SK-N-SH treated with all-trans-retinoic acid at 6 μM for 48 hours (cell line): ENCODE measurements at regions not wholly inside any gene's neighbourhood (a gene's known extent, or its start where the extent isn't known, plus 50 kb on each side); places are given as distances from the start of the nearest gene placed in this dataset.

Experiments
- ATAC-seq: fragments of 200-7000 bp; cut with Tn5 transposase; 3 replicates; pipeline ENCODE4 v1.9.1; 2020; ENCODE audit warnings: mild to moderate bottlenecking, moderate library complexity
- ARNTL ChIP-seq: fragments of 450-650 bp; formaldehyde crosslinking; IDR thresholded peaks from 2 replicates; pipeline ENCODE4 v1.5.0; 2020; ENCODE audit warnings: low read depth, mild to moderate bottlenecking, moderate library complexity, borderline replicate concordance
- BACH2 ChIP-seq: fragments of 250-450 bp; sonication (Bioruptor Pico); IDR thresholded peaks from 2 replicates; pipeline ENCODE4 v1.9.0; 2021; ENCODE audit warnings: mild to moderate bottlenecking, borderline replicate concordance
- CREB5 ChIP-seq: fragments of 250-450 bp; sonication (Bioruptor Pico); IDR thresholded peaks from 2 replicates; pipeline ENCODE4 v1.5.1; 2020; ENCODE audit warnings: low read depth, mild to moderate bottlenecking, moderate library complexity
- CSDC2 ChIP-seq: fragments of 250-450 bp; sonication (Bioruptor Pico); IDR thresholded peaks from 2 replicates; pipeline ENCODE4 v1.5.0; 2020; ENCODE audit warnings: mild to moderate bottlenecking, moderate library complexity
- ESRRG ChIP-seq: fragments of 250-450 bp; sonication (Bioruptor Pico); IDR thresholded peaks from 2 replicates; pipeline ENCODE4 v1.6.1; 2021; ENCODE audit warnings: mild to moderate bottlenecking
- GLIS3 ChIP-seq: fragments of 250-450 bp; sonication (Bioruptor Pico); IDR thresholded peaks from 2 replicates; pipeline ENCODE4 v1.5.0; 2020; ENCODE audit warnings: mild to moderate bottlenecking, moderate library complexity
- ISL1 ChIP-seq: fragments of 250-450 bp; sonication (Bioruptor Pico); IDR thresholded peaks from 2 replicates; pipeline ENCODE4 v2.1.2; 2022; ENCODE audit warnings: mild to moderate bottlenecking, moderate library complexity
- OSR1 ChIP-seq: fragments of 250-450 bp; sonication (Bioruptor Pico); IDR thresholded peaks from 2 replicates; pipeline ENCODE4 v1.8.0; 2022; ENCODE audit warnings: moderate library complexity, mild to moderate bottlenecking, inconsistent platforms
- PPARA ChIP-seq: fragments of 250-450 bp; sonication (Bioruptor Pico); IDR thresholded peaks from 2 replicates; pipeline ENCODE4 v1.5.0; 2020; ENCODE audit warnings: mild to moderate bottlenecking, borderline replicate concordance
- RARB ChIP-seq: fragments of 250-450 bp; sonication (Bioruptor Pico); IDR thresholded peaks from 2 replicates; pipeline ENCODE4 v1.8.0; 2021; ENCODE audit warnings: mild to moderate bottlenecking, moderate library complexity
- SNAI2 ChIP-seq: fragments of 250-450 bp; sonication (Bioruptor Pico); IDR thresholded peaks from 2 replicates; pipeline ENCODE4 v1.5.0; 2020; ENCODE audit warnings: mild to moderate bottlenecking, moderate library complexity
- TOX ChIP-seq: fragments of 250-450 bp; sonication (Bioruptor Pico); IDR thresholded peaks from 2 replicates; pipeline ENCODE4 v1.8.0; 2021; ENCODE audit warnings: mild to moderate bottlenecking, moderate library complexity, borderline replicate concordance
- ZC3H10 ChIP-seq: fragments of 250-450 bp; sonication (Bioruptor Pico); IDR thresholded peaks from 2 replicates; pipeline ENCODE4 v1.5.1; 2021; ENCODE audit warnings: mild to moderate bottlenecking, moderate library complexity
- ZFP3 ChIP-seq: fragments of 250-450 bp; sonication (Bioruptor Pico); IDR thresholded peaks from 2 replicates; pipeline ENCODE4 v1.5.0; 2020; ENCODE audit warnings: mild to moderate bottlenecking, moderate library complexity
- ZFP30 ChIP-seq: fragments of 450-650 bp; formaldehyde crosslinking; IDR thresholded peaks from 2 replicates; pipeline ENCODE4 v1.5.0; 2022; ENCODE audit warnings: mild to moderate bottlenecking, moderate library complexity
- ZNF565 ChIP-seq: fragments of 450-650 bp; formaldehyde crosslinking; conservative IDR thresholded peaks from 2 replicates; pipeline ENCODE4 v1.5.0; 2020; ENCODE audit warnings: low read depth, mild to moderate bottlenecking, moderate library complexity
- ZNF70 ChIP-seq: fragments of 450-650 bp; formaldehyde crosslinking; IDR thresholded peaks from 2 replicates; pipeline ENCODE4 v1.5.0; 2020; ENCODE audit warnings: mild to moderate bottlenecking, moderate library complexity
- TF ChIP-seq, protein P1 (sequence below): fragments of 250-450 bp; sonication (Bioruptor Pico); IDR thresholded peaks from 2 replicates; pipeline ENCODE4 v1.5.1; 2021; ENCODE audit warnings: mild to moderate bottlenecking, moderate library complexity
- TF ChIP-seq, protein P2 (sequence below): fragments of 250-450 bp; sonication (Bioruptor Pico); IDR thresholded peaks from 2 replicates; pipeline ENCODE4 v1.8.0; 2020; ENCODE audit warnings: mild to moderate bottlenecking, moderate library complexity, borderline replicate concordance
- TF ChIP-seq, protein P3 (sequence below): fragments of 250-450 bp; sonication (Bioruptor Pico); IDR thresholded peaks from 2 replicates; pipeline ENCODE4 v1.5.0; 2020; ENCODE audit warnings: mild to moderate bottlenecking, moderate library complexity
- TF ChIP-seq, protein P4 (sequence below): fragments of 250-450 bp; sonication (Bioruptor Pico); IDR thresholded peaks from 2 replicates; pipeline ENCODE4 v1.8.0; 2021; ENCODE audit warnings: low read depth, mild to moderate bottlenecking, moderate library complexity, borderline replicate concordance

- no peak for ATAC-seq
- TF ChIP-seq PPARA (no peak), GLIS3 (CRISPR knock-in tag) (no peak), CSDC2 (no peak), CREB5 (CRISPR knock-in tag) (no peak), BACH2 (CRISPR knock-in tag) (no peak), OSR1 (CRISPR knock-in tag) (no peak), ZNF565 (CRISPR knock-in tag) (no peak), ZC3H10 (no peak)
- TF ChIP-seq, all 23 proteins: peak for 0
Observed at GRCh38 chr7:25329815-25330214, 101.5 kb upstream of the NPVF start.

DNA sequence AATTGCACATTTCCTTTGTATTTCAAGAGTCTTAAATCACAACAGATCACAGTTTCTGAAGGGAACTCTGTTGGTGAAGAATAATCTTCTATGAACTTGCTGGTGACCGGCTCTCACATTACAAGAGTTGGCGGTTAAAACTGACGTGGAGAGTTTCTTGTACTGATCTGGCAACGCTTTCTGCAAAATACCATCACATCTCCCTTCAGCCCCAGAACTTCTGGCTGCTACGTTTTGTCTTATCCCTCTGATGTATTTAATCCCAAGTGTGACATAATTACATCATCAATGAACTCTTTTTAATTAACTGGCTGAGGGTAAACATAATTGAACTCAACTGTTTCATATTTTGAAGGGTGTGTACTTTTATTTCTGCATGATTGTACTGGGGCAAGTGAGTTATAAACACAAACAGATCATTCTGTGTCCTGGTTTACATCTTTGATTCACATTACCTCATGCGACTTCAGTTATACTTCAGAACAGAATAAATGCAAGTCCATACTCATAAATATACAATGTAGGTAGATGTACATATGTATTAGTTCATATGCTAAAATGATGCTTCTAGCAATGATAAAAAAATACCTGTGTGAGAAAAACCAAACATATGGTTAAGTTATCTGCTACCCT lies 105.1 kb upstream of the NPVF start:
- TF ChIP-seq, protein P1, sequence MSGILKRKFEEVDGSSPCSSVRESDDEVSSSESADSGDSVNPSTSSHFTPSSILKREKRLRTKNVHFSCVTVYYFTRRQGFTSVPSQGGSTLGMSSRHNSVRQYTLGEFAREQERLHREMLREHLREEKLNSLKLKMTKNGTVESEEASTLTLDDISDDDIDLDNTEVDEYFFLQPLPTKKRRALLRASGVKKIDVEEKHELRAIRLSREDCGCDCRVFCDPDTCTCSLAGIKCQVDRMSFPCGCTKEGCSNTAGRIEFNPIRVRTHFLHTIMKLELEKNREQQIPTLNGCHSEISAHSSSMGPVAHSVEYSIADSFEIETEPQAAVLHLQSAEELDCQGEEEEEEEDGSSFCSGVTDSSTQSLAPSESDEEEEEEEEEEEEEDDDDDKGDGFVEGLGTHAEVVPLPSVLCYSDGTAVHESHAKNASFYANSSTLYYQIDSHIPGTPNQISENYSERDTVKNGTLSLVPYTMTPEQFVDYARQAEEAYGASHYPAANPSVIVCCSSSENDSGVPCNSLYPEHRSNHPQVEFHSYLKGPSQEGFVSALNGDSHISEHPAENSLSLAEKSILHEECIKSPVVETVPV (CRISPR knock-in tag): no peak
- TF ChIP-seq CSDC2 (no peak), ISL1 (CRISPR knock-in tag) (no peak), ZNF70 (no peak), CREB5 (CRISPR knock-in tag) (no peak), OSR1 (CRISPR knock-in tag) (no peak), TOX (CRISPR knock-in tag) (no peak), ARNTL (CRISPR knock-in tag) (no peak)
- TF ChIP-seq, protein P2, sequence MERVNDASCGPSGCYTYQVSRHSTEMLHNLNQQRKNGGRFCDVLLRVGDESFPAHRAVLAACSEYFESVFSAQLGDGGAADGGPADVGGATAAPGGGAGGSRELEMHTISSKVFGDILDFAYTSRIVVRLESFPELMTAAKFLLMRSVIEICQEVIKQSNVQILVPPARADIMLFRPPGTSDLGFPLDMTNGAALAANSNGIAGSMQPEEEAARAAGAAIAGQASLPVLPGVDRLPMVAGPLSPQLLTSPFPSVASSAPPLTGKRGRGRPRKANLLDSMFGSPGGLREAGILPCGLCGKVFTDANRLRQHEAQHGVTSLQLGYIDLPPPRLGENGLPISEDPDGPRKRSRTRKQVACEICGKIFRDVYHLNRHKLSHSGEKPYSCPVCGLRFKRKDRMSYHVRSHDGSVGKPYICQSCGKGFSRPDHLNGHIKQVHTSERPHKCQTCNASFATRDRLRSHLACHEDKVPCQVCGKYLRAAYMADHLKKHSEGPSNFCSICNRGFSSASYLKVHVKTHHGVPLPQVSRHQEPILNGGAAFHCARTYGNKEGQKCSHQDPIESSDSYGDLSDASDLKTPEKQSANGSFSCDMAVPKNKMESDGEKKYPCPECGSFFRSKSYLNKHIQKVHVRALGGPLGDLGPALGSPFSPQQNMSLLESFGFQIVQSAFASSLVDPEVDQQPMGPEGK (CRISPR knock-in tag): no peak
- ATAC-seq: no peak

DNA sequence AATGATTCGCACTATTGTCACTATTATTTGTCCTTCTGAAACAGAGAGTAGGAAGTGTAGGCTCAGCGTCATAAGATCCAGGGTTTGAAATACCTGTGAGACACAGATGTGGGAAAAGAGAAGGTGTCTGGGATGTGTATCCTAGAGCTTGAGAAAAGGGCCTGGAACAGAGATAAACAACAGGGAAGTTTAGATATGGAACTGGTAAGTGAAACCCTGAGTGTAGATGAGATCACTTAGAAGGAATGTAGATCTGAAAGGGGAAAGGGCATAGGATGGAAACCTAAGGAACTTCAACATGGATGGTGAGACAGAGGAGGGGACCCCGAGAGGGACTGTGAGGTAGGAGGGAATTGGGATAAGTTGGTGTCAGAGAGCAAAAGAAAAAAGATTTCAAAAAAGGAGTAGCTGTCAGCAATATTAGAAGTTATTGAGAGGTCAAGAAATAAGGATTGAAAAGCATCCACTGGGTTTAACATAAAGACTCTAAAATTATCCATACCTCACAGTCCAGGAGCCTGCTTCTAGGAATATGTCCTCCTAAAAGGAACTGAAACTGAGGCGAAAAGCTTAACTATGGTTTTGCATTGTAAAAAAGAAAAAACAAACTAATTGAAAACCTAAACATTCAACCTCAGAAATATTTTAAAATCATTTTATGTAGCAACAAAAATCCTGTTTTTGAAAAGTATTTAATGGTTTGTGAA lies 119.2 kb upstream of the NPVF start:
- TF ChIP-seq ZC3H10: no peak
- no peak for TF ChIP-seq PPARA
- TF ChIP-seq RARB (CRISPR knock-in tag): no peak
- TF ChIP-seq BACH2 (CRISPR knock-in tag): no peak
- TF ChIP-seq SNAI2 (CRISPR knock-in tag): no peak
- no peak for TF ChIP-seq ZNF565 (CRISPR knock-in tag)
- TF ChIP-seq, protein P3, sequence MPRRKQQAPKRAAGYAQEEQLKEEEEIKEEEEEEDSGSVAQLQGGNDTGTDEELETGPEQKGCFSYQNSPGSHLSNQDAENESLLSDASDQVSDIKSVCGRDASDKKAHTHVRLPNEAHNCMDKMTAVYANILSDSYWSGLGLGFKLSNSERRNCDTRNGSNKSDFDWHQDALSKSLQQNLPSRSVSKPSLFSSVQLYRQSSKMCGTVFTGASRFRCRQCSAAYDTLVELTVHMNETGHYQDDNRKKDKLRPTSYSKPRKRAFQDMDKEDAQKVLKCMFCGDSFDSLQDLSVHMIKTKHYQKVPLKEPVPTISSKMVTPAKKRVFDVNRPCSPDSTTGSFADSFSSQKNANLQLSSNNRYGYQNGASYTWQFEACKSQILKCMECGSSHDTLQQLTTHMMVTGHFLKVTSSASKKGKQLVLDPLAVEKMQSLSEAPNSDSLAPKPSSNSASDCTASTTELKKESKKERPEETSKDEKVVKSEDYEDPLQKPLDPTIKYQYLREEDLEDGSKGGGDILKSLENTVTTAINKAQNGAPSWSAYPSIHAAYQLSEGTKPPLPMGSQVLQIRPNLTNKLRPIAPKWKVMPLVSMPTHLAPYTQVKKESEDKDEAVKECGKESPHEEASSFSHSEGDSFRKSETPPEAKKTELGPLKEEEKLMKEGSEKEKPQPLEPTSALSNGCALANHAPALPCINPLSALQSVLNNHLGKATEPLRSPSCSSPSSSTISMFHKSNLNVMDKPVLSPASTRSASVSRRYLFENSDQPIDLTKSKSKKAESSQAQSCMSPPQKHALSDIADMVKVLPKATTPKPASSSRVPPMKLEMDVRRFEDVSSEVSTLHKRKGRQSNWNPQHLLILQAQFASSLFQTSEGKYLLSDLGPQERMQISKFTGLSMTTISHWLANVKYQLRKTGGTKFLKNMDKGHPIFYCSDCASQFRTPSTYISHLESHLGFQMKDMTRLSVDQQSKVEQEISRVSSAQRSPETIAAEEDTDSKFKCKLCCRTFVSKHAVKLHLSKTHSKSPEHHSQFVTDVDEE (CRISPR knock-in tag): no peak
- TF ChIP-seq OSR1 (CRISPR knock-in tag): no peak
- no peak for TF ChIP-seq TOX (CRISPR knock-in tag)
- no peak for TF ChIP-seq GLIS3 (CRISPR knock-in tag)
- TF ChIP-seq, protein P2 (CRISPR knock-in tag): no peak
- no peak for TF ChIP-seq ZNF70
- no peak for TF ChIP-seq ZFP30 (CRISPR knock-in tag)
- no peak for TF ChIP-seq CREB5 (CRISPR knock-in tag)
- TF ChIP-seq, protein P4, sequence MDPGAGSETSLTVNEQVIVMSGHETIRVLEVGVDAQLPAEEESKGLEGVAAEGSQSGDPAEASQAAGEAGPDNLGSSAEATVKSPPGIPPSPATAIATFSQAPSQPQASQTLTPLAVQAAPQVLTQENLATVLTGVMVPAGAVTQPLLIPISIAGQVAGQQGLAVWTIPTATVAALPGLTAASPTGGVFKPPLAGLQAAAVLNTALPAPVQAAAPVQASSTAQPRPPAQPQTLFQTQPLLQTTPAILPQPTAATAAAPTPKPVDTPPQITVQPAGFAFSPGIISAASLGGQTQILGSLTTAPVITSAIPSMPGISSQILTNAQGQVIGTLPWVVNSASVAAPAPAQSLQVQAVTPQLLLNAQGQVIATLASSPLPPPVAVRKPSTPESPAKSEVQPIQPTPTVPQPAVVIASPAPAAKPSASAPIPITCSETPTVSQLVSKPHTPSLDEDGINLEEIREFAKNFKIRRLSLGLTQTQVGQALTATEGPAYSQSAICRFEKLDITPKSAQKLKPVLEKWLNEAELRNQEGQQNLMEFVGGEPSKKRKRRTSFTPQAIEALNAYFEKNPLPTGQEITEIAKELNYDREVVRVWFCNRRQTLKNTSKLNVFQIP (CRISPR knock-in tag): no peak
- no peak for TF ChIP-seq ARNTL (CRISPR knock-in tag)
- no peak for TF ChIP-seq ESRRG
- TF ChIP-seq ZFP3 (CRISPR knock-in tag): no peak
- ATAC-seq: no peak
